Omental fat pad (tissue), 3 donors: ENCODE measurements at regions not wholly inside any gene's neighbourhood (a gene's known extent, or its start where the extent isn't known, plus 50 kb on each side); places are given as distances from the start of the nearest gene placed in this dataset.
"Not testable (repeated sequence)": the region's sequence is repeated elsewhere in the genome, so short reads cannot be mapped to it uniquely, and the experiment has no call there.

ENCODE experiments used
- ATAC-seq: fragments of 150-250 bp; one replicate; pipeline ENCODE4 v1.9.1; 2016; ENCODE audit warnings: mild to moderate bottlenecking, moderate library complexity; ENCODE audit not compliant: low FRiP score
- DNase-seq: peaks from one replicate; pipeline ENCODE4 v3.0.0-alpha.2; 2019; ENCODE audit warnings: low spot score
- TF ChIP-seq, protein P1 (sequence below), 3 donors: fragments of 450-650 bp; IDR thresholded peaks; one replicate each; pipeline ENCODE4 v1.5.1; 2016 to 2017; ENCODE audit warnings: antibody characterized with exemption in 3 of 3, mild to moderate bottlenecking in 3 of 3, moderate library complexity in 2 of 3

DNA sequence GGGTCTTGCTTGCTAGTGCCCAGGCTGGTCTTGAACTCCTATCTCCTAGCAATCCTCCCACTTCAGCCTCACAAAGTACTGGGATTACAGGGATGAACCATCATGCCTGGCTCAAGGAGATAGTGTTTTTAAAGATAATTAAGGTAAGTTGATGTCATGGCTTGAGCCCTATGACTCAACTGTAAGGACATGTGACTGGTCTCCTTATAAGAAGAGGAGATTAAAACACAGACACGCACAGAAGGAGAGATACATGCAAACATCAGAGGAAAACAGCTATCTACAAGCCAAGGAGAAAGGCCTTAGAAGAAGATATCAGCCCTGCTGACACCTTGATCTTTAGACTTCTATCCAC lies 220.4 kb upstream of the GADL1 start:
- ATAC-seq, result no peak
- TF ChIP-seq, protein P1, sequence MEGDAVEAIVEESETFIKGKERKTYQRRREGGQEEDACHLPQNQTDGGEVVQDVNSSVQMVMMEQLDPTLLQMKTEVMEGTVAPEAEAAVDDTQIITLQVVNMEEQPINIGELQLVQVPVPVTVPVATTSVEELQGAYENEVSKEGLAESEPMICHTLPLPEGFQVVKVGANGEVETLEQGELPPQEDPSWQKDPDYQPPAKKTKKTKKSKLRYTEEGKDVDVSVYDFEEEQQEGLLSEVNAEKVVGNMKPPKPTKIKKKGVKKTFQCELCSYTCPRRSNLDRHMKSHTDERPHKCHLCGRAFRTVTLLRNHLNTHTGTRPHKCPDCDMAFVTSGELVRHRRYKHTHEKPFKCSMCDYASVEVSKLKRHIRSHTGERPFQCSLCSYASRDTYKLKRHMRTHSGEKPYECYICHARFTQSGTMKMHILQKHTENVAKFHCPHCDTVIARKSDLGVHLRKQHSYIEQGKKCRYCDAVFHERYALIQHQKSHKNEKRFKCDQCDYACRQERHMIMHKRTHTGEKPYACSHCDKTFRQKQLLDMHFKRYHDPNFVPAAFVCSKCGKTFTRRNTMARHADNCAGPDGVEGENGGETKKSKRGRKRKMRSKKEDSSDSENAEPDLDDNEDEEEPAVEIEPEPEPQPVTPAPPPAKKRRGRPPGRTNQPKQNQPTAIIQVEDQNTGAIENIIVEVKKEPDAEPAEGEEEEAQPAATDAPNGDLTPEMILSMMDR (IDR thresholded peaks at IDR 0.05), result no peak
- DNase-seq, result no peak

DNA sequence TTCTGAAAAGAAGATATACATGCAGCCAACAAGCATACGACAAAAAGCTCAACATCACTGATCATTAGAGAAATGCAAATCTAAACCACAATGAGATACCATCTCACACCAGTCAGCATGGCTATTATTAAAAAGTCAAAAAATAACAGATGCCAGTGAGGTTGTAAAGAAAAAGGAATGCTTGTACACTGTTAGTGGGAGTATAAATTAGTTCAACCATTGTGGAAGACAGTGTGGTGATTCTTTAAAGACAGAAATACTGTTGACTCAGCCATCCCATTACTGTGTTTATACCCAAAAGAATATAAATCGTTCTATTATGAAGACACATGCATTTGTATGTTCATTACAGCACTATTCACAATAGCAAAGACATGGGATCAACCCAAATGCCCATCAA lies 221.1 kb upstream of the GADL1 start:
- not testable (repeated sequence) for ATAC-seq, DNase-seq

DNA sequence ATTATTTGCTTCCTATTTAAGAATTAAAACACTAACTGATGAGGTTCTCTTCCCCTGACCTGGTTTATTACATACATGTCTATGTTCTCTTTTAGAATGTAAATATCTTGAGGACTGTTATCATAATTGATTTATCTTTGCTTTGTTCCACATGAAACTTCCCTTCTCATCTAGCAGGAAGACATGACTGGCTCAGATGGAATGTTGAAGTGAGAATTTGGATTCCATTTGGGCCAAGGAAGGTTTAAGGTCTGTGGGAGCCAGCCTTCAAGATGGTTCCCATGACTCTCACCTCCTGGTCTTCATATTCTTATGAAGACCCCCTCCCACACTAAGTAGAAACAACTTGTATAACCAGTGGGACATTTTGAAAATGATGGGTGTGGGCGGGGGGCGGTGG lies 222.2 kb upstream of the GADL1 start:
- DNase-seq, result no peak
- TF ChIP-seq, protein P1 (IDR thresholded peaks at IDR 0.05), result no peak
- no peak for ATAC-seq

DNA sequence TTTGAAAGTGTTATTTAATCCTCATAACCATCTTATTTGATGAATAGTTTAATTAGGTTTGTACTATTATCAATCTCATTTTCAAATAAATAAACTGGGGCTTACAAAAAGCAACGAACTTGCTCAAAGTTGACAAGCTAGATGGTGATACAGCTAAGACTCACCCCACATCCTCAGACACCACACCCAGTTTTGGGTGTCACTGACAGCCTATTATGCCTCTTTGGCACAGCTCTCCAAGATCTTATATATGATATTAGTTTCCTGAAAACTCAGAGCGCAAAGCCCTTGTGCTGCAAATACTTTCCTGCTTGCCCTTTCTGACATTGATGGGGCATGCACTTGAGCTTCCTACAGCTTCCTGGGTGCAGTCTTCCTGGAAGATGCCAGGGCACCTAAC lies 223.4 kb upstream of the GADL1 start:
- no peak for DNase-seq
- TF ChIP-seq, protein P1 (IDR thresholded peaks at IDR 0.05), result no peak
- ATAC-seq, result no peak

DNA sequence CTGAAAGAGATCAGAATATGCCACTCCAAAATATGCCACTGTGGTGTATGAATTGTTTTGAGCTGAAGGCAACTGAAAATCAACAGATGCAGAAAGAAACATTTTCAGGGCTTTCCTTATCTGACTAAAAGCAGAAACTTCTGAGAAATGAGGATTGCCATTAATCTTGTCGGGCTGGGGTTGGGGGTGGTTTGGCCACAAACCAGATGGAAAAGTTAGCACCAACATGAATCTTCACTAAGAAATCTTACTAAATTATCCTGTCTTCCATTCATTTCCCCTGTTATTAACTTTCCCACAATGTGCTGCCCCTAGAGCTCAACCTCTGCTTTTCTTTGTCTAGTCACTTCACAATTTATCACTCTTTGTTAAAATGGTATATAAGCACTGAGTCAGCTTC lies 229.9 kb upstream of the GADL1 start:
- no peak for ATAC-seq
- no peak for DNase-seq
- TF ChIP-seq, protein P1 (IDR thresholded peaks at IDR 0.05), result no peak

DNA sequence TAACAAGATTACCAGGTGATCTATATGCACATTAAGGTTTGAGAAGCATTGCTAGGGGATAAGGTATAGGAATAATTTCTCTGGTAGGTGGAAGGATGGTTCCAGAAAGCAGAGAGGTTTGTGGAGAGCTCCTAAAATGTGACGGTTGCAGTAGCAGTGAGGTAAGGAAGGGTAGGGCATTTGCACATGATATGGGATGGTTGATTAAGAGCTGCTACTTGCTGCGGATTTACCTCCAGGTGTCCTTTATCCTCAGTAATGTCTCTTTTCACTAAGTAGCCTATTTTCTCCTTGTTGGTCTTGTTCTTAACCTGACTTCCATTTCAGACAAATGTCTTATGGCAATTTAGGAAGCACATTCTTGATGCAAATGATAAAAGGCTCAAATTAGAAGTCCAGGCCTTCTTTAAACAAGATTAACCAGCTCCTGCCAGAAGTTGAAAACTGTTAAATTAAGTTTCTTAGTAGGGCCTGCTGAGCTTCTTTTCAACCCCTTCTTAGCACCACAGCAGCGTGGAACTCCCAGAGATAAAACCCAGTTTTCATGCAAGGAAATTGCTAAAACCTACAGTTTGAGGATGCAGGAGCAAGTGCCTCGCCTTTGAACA lies 231.1 kb upstream of the GADL1 start:
- no peak for DNase-seq
- ATAC-seq, result no peak
- TF ChIP-seq, protein P1 (IDR thresholded peaks at IDR 0.05), result no peak

DNA sequence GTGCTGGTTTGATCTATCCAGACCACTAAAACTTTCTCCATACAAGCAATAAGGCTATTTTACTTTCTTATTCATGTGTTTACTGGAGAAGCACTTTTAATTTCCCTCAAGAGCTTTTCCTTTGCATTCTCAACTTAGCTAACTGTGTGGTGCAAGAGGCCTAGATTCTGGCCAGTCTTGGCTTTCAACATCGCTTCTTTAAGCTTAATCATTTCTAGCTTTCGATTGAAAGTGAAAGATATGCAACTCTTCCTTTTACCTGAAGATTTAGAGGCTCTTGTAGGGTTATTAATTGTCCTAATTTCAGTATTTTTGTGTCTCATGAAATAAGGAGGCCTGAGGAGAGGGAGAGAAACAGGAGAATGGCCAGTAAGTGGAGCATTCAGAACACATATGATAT lies 234.8 kb upstream of the GADL1 start:
- DNase-seq (no peak), ATAC-seq (no peak)
- TF ChIP-seq, protein P1 (IDR thresholded peaks at IDR 0.05), result no peak
